MM.1S (cell line): ENCODE measurements at regions not wholly inside any gene's neighbourhood (a gene's known extent, or its start where the extent isn't known, plus 50 kb on each side); places are given as distances from the start of the nearest gene placed in this dataset.

Source experiments
- DNase-seq: peaks from one replicate; pipeline ENCODE4 v3.0.0-alpha.2; 2015
- H2AFZ ChIP-seq: fragments of 300-600 bp; sonication (generic); 2 replicates; pipeline ENCODE4 v1.6.0; 2016; ENCODE audit warnings: antibody characterized with exemption, low read length
- H3F3A ChIP-seq: fragments of 300-600 bp; sonication (generic); 2 replicates; pipeline ENCODE4 v1.6.1; 2016; ENCODE audit warnings: mild to moderate bottlenecking, antibody characterized with exemption, low read length, moderate library complexity, mixed read lengths; ENCODE audit not compliant: insufficient read depth
- H3K27ac ChIP-seq: fragments of 300-600 bp; sonication (generic); 2 replicates; pipeline ENCODE4 v1.5.1; 2016; ENCODE audit warnings: mild to moderate bottlenecking, low read length
- H3K27me3 ChIP-seq: fragments of 300-600 bp; sonication (generic); replicated peaks from 2 replicates; pipeline ENCODE4 v1.6.0; 2016; ENCODE audit warnings: low read length; ENCODE audit not compliant: insufficient read depth
- H3K36me3 ChIP-seq: fragments of 300-600 bp; sonication (generic); replicated peaks from 2 replicates; pipeline ENCODE4 v1.6.1; 2016; ENCODE audit warnings: mild to moderate bottlenecking, low read length, mixed read lengths; ENCODE audit not compliant: insufficient read depth
- H3K4me1 ChIP-seq: fragments of 300-600 bp; sonication (generic); 2 replicates; pipeline ENCODE4 v1.6.1; 2016; ENCODE audit warnings: low read length, mixed read lengths
- H3K4me2 ChIP-seq: fragments of 300-600 bp; sonication (generic); 2 replicates; pipeline ENCODE4 v1.6.0; 2016; ENCODE audit warnings: low read depth, low read length
- H3K4me3 ChIP-seq: fragments of 300-600 bp; sonication (generic); 2 replicates; pipeline ENCODE4 v1.5.1; 2016; ENCODE audit warnings: low read length, mixed read lengths
- H3K79me2 ChIP-seq: fragments of 300-600 bp; sonication (generic); 2 replicates; pipeline ENCODE4 v1.6.1; 2016; ENCODE audit warnings: mixed run types, low read length, mixed read lengths
- H3K9ac ChIP-seq: fragments of 300-600 bp; sonication (generic); 2 replicates; pipeline ENCODE4 v1.6.1; 2016; ENCODE audit warnings: low read length, mixed read lengths
- H3K9me2 ChIP-seq: fragments of 300-600 bp; sonication (generic); replicated peaks from 2 replicates; pipeline ENCODE4 v1.6.1; 2016; ENCODE audit warnings: mild to moderate bottlenecking, low read length, mixed read lengths; ENCODE audit not compliant: insufficient read depth
- H3K9me3 ChIP-seq: fragments of 300-600 bp; sonication (generic); replicated peaks from 2 replicates; pipeline ENCODE4 v1.6.1; 2016; ENCODE audit warnings: mild to moderate bottlenecking, low read length, mixed read lengths; ENCODE audit not compliant: insufficient read depth
- H4K20me1 ChIP-seq: fragments of 300-600 bp; sonication (generic); 2 replicates; pipeline ENCODE4 v1.6.1; 2016; ENCODE audit warnings: mild to moderate bottlenecking, low read length, moderate library complexity, mixed read lengths; ENCODE audit not compliant: insufficient read depth
- EZH2 ChIP-seq: fragments of 300-600 bp; sonication (generic); optimal IDR thresholded peaks from 2 replicates; pipeline ENCODE3; 2017; ENCODE audit warnings: low read depth, mild to moderate bottlenecking, antibody characterized with exemption, low read length, mixed read lengths
- EZH2phosphoT487 ChIP-seq: fragments of 300-600 bp; sonication (generic); IDR thresholded peaks from 2 replicates; pipeline ENCODE4 v1.6.1; 2018; ENCODE audit warnings: antibody characterized with exemption, low read length
- TF ChIP-seq, protein P1 (sequence below): fragments of 300-600 bp; sonication (generic); IDR thresholded peaks from 2 replicates; pipeline ENCODE4 v1.5.1; 2016; ENCODE audit warnings: antibody characterized with exemption, low read length, mixed read lengths

GRCh38 chr2:175755656-175756386, 246.2 kb downstream of the LNPK start:
- H2AFZ ChIP-seq, result no peak overlapping the region
- no peaks in the 10 kb centered on the region for H4K20me1 ChIP-seq
- no peaks in the 10 kb centered on the region for H3F3A ChIP-seq
- H3K79me2 ChIP-seq, result no peaks in the 10 kb centered on the region
- DNase-seq, result no peak
- no peaks in the 10 kb centered on the region for H3K4me1 ChIP-seq
- H3K9me3 ChIP-seq, result no peaks in the 10 kb centered on the region
- no peak overlapping the region for H3K9ac ChIP-seq
- TF ChIP-seq EZH2phosphoT487 (no peak), EZH2 (no peak)
- TF ChIP-seq, protein P1, sequence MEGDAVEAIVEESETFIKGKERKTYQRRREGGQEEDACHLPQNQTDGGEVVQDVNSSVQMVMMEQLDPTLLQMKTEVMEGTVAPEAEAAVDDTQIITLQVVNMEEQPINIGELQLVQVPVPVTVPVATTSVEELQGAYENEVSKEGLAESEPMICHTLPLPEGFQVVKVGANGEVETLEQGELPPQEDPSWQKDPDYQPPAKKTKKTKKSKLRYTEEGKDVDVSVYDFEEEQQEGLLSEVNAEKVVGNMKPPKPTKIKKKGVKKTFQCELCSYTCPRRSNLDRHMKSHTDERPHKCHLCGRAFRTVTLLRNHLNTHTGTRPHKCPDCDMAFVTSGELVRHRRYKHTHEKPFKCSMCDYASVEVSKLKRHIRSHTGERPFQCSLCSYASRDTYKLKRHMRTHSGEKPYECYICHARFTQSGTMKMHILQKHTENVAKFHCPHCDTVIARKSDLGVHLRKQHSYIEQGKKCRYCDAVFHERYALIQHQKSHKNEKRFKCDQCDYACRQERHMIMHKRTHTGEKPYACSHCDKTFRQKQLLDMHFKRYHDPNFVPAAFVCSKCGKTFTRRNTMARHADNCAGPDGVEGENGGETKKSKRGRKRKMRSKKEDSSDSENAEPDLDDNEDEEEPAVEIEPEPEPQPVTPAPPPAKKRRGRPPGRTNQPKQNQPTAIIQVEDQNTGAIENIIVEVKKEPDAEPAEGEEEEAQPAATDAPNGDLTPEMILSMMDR, result no peak
- H3K9me2 ChIP-seq, result no peaks in the 10 kb centered on the region
- H3K4me2 ChIP-seq, result no peak overlapping the region
- no peaks in the 10 kb centered on the region for H3K27me3 ChIP-seq
- H3K36me3 ChIP-seq, result no peaks in the 10 kb centered on the region
- no peak overlapping the region for H3K4me3 ChIP-seq
- H3K27ac ChIP-seq, result no peak overlapping the region

DNA sequence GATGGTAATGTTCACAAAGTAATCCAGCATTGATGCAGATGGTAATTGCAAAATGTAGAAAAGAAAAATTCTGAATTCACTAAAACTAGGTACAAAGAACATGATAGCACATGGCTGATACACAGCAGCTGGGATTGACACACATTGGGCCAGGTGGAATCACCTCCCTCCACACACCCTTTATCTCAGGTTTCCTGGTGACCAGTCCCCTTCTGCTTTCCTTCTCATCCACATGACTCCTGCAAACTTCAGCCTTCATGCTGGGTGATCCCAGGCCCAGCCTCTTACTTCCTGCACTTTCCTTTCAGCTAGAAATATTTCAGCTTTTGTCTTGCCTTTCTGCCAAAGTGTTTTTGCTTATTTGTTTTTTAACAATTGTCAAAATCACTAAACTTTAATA, 246.9 kb downstream of the LNPK start:
- Histone ChIP-seq H3K4me1 (no peaks in the 10 kb centered on the region), H3K79me2 (no peaks in the 10 kb centered on the region)
- DNase-seq, result no peak

GRCh38 chr2:175750195-175750594, 251.9 kb downstream of the LNPK start:
- Histone ChIP-seq H4K20me1 (no peaks in the 10 kb centered on the region), H3F3A (no peaks in the 10 kb centered on the region), H3K27ac (no peak overlapping the region), H3K4me3 (no peak overlapping the region), H3K4me2 (no peak overlapping the region), H3K27me3 (no peaks in the 10 kb centered on the region), H3K9me3 (no peaks in the 10 kb centered on the region), H3K9ac (no peak overlapping the region), H3K79me2 (no peaks in the 10 kb centered on the region), H3K9me2 (no peaks in the 10 kb centered on the region), H2AFZ (no peak overlapping the region), H3K36me3 (no peaks in the 10 kb centered on the region), H3K4me1 (no peaks in the 10 kb centered on the region)
- no peak for DNase-seq
- no peak for TF ChIP-seq EZH2phosphoT487
- TF ChIP-seq, protein P1, result no peak
- no peak for TF ChIP-seq EZH2

More for the DNA sequence above, 246.9 kb downstream of the LNPK start:
- H3K4me3 ChIP-seq, result no peak overlapping the region
- H3K9me3 ChIP-seq, result no peaks in the 10 kb centered on the region
- no peaks in the 10 kb centered on the region for H3F3A ChIP-seq
- no peak overlapping the region for H3K27ac ChIP-seq
- no peaks in the 10 kb centered on the region for H4K20me1 ChIP-seq
- no peak for TF ChIP-seq EZH2phosphoT487
- no peak for TF ChIP-seq EZH2
- TF ChIP-seq, protein P1, result no peak
- H3K27me3 ChIP-seq, result no peaks in the 10 kb centered on the region
- H3K36me3 ChIP-seq, result no peaks in the 10 kb centered on the region
- no peak overlapping the region for H3K9ac ChIP-seq
- H2AFZ ChIP-seq, result no peak overlapping the region
- no peaks in the 10 kb centered on the region for H3K9me2 ChIP-seq
- H3K4me2 ChIP-seq, result no peak overlapping the region
